GM21390 (cell line): ENCODE measurements at regions not wholly inside any gene's neighbourhood (a gene's known extent, or its start where the extent isn't known, plus 50 kb on each side); places are given as distances from the start of the nearest gene placed in this dataset.
"Not testable (repeated sequence)": the region's sequence is repeated elsewhere in the genome, so short reads cannot be mapped to it uniquely, and the experiment has no call there.

Source experiments
- ATAC-seq: cut with Tn5 transposase; IDR thresholded peaks from one replicate; pipeline ENCODE4 v1.9.1; 2021; ENCODE audit not compliant: unreplicated experiment

DNA sequence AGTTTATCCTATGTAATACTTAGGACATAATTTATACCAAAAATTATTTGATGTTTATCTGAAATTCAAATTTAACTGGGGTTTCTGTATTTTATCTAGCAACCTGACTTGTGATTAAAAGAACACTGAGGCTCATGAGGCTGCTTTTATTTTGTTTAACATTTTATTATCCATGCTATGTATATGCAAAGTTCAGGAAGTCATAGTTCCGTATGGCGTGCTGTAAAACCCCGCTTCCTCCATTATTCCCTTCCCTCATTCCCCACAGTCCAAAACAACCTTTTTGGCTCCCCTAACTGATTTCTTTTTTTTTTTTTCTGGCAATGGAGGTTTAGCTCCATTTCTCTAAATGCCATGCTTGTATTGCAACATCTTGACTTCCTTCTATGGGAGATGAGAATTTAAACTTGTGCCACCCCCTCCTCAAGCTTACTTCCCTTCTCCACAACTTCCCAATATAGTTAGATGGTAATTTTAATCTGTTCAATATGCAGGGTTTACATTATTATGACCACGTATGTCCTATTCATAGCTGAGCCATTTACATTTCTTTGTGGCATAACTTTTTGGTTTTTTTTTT, 138.0 kb upstream of the DNAH14 start:
- ATAC-seq, result no peak

GRCh38 chr1:224795591-224795990, 133.9 kb upstream of the DNAH14 start:
- no peak for ATAC-seq

DNA sequence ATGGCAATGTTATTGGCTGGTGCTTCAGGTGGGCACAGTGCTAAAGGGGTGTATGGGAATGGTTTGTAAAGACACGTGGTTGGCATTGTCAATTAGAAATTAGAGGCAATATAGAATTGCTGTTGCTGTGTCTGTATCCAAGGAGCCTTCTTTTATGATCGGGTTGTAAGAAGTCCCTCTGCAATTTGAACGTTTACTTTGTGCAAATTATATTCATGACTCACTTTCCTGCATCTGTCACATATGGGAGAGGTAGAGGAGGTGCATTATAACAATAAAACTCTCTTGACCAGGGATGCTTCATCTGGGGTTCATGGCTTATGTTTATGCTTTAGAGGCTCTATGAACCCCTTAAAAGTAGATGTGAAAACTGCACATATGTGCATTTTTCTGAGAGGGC, 130.4 kb upstream of the DNAH14 start:
- no peak for ATAC-seq

GRCh38 chr1:224800486-224801119, 128.9 kb upstream of the DNAH14 start:
- ATAC-seq, result no peak

DNA sequence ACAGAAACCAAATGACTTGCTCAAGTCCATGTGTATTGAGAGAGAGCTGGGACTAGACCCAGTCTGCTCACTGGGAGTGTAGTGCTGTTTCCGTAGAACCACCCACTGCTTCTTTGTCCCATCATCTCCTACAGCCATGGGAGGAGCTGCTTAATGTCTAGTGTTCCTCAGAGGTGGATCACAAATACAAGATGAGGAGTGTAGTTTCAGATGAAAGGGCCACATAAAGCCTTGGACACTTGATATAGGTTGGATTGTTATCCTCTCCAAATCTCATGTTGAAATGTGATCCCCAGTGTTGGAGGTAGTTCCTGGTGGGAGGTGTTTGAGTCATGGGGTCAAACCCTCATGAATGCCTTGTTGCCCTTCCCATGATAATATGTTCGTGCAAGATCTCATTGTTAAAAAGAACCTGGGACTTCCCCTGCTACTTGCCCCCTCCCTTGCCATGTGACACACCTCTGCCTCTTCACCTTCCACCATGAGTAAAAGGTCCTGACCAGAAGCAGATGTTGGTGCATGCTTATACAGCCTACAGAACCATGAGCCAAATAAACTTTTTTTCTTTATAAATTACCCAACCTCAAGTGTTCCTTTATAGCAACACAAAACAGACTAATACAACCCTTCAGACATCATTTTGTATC, 127.5 kb upstream of the DNAH14 start:
- no peak for ATAC-seq

DNA sequence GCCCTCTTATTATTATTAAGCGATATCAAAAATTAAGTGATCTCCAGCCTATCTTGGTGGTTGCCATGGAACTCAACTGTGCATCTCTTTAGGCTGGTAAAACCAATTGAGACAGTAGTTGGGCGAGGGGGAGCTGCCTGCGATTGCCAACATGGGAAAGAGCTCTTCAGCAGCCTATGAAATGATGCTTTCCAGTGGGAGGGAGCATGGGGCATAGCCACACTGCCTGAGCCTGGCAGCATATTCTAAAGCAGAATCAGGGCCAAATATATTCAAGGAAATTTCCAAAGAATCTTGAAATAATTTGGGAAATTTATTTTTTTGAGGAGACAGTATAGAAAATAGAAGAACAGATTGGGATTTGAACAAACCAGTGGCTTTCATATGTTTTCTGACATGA, 126.9 kb upstream of the DNAH14 start:
- ATAC-seq, result no peak

DNA sequence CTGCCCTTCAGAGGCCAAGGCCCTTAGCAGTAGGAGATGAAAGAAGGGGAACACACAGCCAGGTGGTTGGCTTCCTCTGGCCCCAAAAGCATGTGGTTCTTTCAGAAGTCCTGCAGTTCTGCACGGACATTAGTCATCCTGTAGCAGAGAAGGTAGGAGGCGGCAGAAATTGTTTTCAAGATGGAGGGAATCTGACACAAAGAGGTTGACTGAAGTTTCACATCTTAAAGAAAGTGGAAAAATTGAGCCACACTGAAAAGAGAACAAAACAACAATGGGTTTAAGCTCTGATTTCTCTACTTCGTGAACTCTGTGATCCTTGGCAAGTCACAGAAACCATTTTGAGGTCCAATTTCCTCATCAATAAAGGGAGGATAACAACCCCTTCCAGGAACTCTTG, 125.3 kb upstream of the DNAH14 start:
- no peak for ATAC-seq

DNA sequence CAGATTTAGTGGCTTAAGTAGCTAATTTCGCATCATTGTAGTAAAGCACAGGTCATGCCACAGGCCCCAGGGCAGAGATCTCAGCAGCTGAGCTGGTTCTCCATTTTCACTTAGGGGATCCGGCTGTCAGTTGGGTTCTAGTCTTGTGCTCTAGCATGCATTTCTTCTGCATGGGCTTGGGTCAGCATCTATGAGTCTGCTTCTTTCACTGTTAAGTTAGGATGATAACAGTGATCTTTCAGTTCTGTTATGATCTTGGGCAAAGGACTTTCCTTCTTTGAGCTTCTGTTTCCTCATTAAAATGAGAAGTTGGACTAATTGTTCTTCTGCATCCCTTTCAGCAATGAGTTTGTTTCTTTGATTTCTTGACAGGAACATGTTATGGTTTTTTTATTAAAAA, 123.6 kb upstream of the DNAH14 start:
- no peak for ATAC-seq

GRCh38 chr1:224809137-224809536, 120.3 kb upstream of the DNAH14 start:
- no peak for ATAC-seq

GRCh38 chr1:224809613-224810012, 119.9 kb upstream of the DNAH14 start:
- no peak for ATAC-seq

DNA sequence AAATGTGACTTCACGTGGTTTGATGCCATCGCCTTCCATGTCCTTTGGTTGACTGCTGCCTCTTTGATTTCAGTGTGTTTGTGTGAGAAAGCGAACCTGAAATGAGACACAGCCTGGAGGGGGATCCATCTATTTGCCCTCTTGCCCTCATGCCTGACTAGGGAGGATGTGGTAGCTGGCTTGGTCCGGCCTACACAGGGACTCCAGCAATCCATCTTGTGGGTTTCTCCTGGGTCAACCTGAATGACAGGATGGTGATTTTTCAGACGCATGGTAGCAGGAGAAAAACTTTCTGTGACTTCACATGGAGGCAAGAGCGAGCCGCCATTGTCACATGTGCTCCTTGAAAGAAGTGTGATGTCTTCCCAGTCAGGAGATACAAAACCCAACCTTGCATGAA, 117.9 kb upstream of the DNAH14 start:
- no peak for ATAC-seq

- no peak for ATAC-seq
These were observed 113.8 kb upstream of the DNAH14 start for GRCh38 chr1:224815647-224816046.

DNA sequence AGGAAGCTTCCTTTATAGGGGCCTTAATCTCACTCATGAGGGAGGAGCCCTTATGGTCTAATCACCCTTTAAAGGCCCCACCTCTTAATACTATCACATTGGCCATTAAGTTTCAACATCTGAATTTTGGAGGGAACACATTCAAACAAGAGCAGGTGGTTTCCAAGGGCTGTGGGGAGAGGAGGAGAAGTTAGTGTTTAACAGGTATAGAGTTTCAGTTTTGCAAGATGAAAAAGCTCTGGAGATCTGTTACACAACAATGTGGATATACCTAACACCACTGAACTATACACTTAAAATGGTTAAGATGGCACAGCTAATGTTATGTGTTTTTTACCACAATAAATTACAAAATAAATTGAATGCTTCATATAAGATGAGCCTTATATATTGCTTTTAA, 113.4 kb upstream of the DNAH14 start:
- no peak for ATAC-seq

GRCh38 chr1:224817382-224817781, 112.1 kb upstream of the DNAH14 start:
- no peak for ATAC-seq

DNA sequence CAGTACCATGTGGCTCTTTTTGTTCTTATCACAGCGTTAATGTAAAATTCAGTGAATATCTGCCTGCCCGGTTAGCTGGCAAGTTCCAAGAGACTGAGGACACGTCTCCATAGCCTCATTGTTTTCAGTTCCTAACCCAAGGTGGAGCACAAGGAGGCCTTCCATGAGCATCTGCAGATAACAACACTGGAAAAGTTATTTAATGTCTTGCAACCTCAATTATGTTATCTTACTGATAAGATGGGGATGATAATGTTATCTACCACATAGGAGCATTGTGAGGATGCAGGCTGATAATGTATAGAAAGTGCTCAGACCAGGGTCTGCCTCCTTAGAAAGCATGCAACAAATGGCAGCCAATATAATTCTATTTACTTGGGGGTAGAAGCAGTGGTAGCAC, 109.6 kb upstream of the DNAH14 start:
- no peak for ATAC-seq

GRCh38 chr1:224820341-224820740, 109.1 kb upstream of the DNAH14 start:
- no peak for ATAC-seq

GRCh38 chr1:224821751-224822150, 107.7 kb upstream of the DNAH14 start:
- not testable (repeated sequence) for ATAC-seq

DNA sequence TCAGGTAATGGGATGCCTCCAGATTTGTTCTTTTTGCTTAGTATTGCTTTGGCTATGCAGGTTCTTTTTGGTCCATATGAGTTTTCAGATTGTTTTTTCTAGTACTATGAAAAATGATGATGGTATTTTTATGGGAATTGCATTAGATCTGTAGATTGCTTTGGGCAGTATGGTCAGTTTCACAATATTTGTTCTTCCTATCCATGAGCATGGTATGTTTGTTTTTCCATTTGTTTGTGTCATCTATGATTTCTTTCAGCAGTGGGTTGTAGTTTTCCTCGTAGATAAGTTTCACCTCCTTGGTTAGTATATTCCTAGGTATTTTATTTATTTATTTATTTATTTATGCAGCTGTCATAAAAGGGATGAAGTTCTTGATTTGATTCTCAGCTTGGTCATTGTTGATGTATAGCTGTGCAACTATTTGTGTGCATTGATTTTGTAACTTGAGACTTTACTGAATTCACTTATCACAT, 103.9 kb upstream of the DNAH14 start:
- ATAC-seq, result no peak

DNA sequence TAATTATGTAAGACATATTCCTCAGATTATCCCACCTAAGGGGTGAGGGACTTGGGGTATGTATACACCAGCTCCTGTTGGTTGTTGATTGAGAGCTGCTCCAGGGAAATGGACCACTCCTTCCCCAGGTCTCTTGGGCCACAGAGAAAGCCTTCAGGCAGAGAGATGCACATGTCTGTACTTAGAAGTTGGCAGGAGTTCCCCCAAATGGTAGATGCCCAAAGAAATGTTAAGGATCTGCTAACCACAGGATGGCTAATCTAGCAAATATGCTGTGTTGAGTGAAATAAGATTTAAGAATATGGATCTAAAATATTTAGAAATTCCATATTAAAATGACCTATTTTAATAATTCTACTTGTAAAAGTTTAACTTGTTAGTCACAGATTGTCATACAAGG, 100.8 kb upstream of the DNAH14 start:
- ATAC-seq, result no peak

- ATAC-seq, result no peak
These were observed 98.0 kb upstream of the DNAH14 start for GRCh38 chr1:224831501-224831900.

- not testable (repeated sequence) for ATAC-seq
These were observed 89.7 kb upstream of the DNAH14 start for GRCh38 chr1:224839648-224840300.

DNA sequence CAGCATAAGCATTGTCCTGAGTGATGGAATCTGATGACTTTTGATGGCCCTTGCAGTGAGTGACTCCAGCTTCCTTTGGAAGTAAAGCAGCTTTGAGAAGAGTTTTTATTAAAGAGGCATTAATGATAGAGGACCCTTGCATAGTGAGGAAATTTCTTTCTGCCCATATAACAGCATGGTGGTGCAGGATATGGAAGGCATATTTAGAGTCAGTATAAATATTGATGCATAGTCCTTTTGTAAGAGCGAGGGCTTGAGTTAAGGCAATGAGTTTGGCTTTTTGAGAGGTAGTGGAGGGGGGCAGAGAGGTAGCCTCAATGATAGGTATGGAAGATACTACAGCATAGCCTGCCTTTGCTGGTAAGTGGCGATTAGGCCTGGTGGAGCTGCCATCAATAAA, 87.7 kb upstream of the DNAH14 start:
- not testable (repeated sequence) for ATAC-seq
